Fibroblast of lung (primary cell): ENCODE measurements at regions not wholly inside any gene's neighbourhood (a gene's known extent, or its start where the extent isn't known, plus 50 kb on each side); places are given as distances from the start of the nearest gene placed in this dataset.

Experiments used
- CTCF ChIP-seq, 2 donors: IDR thresholded peaks in 1 of 2; conservative IDR thresholded peaks in 1 of 2; 1 replicate in 1 of 2; 2 replicates in 1 of 2; pipeline ENCODE4 v1.5.1; 2011 to 2012; ENCODE audit warnings: low read length in 2 of 2, control low read depth in 1 of 2, inconsistent platforms in 1 of 2, low read depth in 1 of 2, mild to moderate bottlenecking in 1 of 2
- EZH2 ChIP-seq: IDR thresholded peaks from 2 replicates; pipeline ENCODE4 v1.5.1; 2012; ENCODE audit warnings: low read length, control low read depth, mild to moderate bottlenecking; ENCODE audit errors: missing control alignments

- TF ChIP-seq CTCF (conservative IDR thresholded peaks at IDR 0.05 in 1 of 2, IDR thresholded peaks at IDR 0.05 in 1 of 2; ENCODE audit: low read depth in 1 of 2, low read length in 2 of 2) (no peak), EZH2 (no peak)
Observed at GRCh38 chr7:136049117-136049516, 72.0 kb upstream of the MTPN start.
